ENCODE measurements at regions not wholly inside any gene's neighbourhood (a gene's known extent, or its start where the extent isn't known, plus 50 kb on each side); places are given as distances from the start of the nearest gene placed in this dataset.

GRCh38 chr1:104463126-104463697 is 713.5 kb downstream of the AMY1C start:
- TF ChIP-seq CTCF (IDR thresholded peaks at IDR 0.05) (no peak), EP300 (IDR thresholded peaks at IDR 0.05) (no peak), POLR2A (IDR thresholded peaks at IDR 0.05) (no peak)
